HG02852 (cell line): ENCODE measurements at regions not wholly inside any gene's neighbourhood (a gene's known extent, or its start where the extent isn't known, plus 50 kb on each side); places are given as distances from the start of the nearest gene placed in this dataset.
"Not testable (repeated sequence)": the region's sequence is repeated elsewhere in the genome, so short reads cannot be mapped to it uniquely, and the experiment has no call there.

ENCODE experiments used
- ATAC-seq: cut with Tn5 transposase; IDR thresholded peaks from one replicate; pipeline ENCODE4 v1.9.1; 2021; ENCODE audit warnings: mild to moderate bottlenecking, moderate library complexity; ENCODE audit not compliant: unreplicated experiment

- no peak for ATAC-seq
Measured at GRCh38 chr20:53801609-53802370, 208.2 kb upstream of the ZNF217 start.

GRCh38 chr20:53800883-53801604 lies 207.4 kb upstream of the ZNF217 start:
- no peak for ATAC-seq

GRCh38 chr20:53800418-53800817 lies 206.8 kb upstream of the ZNF217 start:
- ATAC-seq = no peak

DNA sequence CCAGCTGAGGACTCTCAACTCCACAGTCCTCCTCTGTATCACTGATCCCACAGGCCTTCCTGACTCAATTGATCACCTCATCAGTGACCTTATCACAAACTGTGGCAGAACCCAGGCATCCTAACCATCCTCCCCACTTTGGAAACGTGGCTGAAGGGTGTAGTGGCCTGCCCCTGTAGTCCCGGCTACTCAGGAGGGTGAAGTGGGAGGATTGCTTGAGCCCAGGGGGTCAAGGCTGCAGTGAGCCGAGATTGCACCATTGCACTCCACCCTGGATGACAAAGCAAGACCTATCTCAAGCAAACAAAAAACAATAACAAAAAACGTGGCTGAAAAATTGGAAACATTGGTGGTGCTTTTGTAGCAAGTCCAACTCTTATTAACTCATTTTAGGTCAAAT lies 203.4 kb upstream of the ZNF217 start:
- no peak for ATAC-seq

DNA sequence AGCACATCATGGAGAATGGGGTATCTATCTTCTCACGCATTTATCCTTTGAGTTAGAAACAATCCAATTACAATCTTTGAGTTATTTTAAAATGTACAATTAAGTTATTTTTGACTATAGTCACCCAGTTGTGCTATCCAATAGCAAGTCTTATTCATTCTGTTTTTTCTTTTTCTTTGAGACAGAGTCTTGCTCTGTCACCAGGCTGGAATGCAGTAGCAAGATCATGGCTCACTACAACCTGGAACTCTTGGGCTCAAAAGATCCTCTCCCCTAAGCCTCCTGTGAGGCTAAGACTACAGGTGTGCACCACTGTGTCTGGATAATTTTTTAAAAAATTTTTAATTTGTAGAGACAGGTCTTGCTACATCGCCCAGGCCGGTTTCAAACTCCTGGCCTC lies 201.5 kb upstream of the ZNF217 start:
- ATAC-seq = no peak

GRCh38 chr20:53794529-53795115 lies 201.0 kb upstream of the ZNF217 start:
- ATAC-seq = no peak

GRCh38 chr20:53793783-53794383 lies 200.2 kb upstream of the ZNF217 start:
- ATAC-seq = no peak

GRCh38 chr20:53792946-53793536 lies 199.4 kb upstream of the ZNF217 start:
- ATAC-seq = no peak

GRCh38 chr20:53789989-53790675 lies 196.5 kb upstream of the ZNF217 start:
- no peak for ATAC-seq

DNA sequence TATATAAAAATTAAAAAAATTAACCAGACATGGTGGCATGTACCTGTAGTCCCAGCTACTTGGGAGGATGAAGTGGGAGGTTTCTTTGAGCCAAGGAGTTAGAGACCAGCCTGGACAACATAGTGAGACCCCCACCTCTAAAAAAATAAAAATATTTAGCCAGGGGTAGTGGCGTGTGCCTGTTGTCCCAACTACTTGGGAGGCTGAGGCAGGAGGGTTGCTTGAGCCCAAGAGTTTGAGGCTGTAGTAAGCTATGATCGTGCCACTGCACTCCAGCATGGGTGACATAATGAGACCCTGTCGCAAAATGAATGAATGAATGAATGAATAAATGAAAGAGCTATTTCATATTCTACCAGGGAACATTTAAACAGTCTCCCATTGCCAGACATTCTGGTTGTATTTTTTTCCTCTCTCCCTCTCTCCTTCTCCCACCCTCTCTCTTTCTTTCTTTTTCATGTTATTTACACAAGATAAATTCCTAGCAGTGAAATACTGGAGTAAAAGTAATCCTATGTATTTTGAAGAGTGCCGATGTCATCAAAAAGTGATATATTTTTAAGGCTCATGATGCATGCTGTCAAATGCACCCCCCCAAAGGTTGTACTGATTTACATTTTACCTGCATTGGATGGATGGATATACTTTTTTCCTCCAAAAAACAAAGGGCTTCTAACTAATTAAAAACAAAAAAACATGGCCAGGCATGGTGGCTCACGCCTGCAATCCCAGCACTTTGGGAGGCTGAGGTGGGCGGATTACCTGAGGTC lies 194.8 kb upstream of the ZNF217 start:
- ATAC-seq = no peak

- not testable (repeated sequence) for ATAC-seq
Measured at GRCh38 chr20:53787491-53787931, 193.9 kb upstream of the ZNF217 start.

- no peak for ATAC-seq
Measured at GRCh38 chr20:53786445-53787267, 193.0 kb upstream of the ZNF217 start.

DNA sequence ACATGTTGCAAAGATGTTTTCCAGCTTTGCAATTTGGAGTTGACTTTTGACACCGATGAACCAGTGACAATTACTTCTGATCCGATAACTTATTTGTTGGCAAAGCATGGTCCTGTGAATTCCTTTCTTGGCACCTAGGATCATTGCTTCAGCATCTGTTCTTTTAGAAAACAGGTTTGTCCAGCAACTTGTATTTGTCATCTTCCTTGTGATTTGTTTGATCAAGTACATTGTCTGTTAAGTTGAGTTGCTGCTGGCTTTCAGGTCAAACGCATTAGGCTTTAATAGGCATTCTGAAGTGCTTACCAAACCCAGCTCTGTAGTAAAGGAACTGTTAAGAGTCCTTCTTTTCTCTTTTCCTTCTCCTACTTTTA lies 192.4 kb upstream of the ZNF217 start:
- ATAC-seq = no peak

DNA sequence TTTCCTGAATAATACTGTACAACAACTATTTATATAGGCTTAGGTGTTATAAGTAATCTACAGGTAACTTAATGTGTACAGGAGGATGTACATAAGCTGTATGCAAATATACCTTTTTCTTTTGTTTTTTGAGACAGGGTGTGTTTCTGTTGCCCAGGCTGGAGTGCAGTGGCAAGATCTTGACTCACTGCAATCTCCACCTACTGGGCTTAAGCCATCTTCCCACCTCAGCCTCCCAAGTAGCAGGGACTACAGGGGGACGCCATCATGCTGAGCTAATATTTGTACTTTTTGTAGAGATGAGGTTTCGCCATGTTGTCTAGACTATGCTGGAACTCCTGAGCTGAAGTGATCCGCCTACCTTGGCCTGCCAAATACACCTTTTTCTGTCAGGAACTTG lies 191.7 kb upstream of the ZNF217 start:
- no peak for ATAC-seq

GRCh38 chr20:53783768-53784167 lies 190.1 kb upstream of the ZNF217 start:
- ATAC-seq = no peak

GRCh38 chr20:53782612-53783246 lies 189.1 kb upstream of the ZNF217 start:
- ATAC-seq = no peak

DNA sequence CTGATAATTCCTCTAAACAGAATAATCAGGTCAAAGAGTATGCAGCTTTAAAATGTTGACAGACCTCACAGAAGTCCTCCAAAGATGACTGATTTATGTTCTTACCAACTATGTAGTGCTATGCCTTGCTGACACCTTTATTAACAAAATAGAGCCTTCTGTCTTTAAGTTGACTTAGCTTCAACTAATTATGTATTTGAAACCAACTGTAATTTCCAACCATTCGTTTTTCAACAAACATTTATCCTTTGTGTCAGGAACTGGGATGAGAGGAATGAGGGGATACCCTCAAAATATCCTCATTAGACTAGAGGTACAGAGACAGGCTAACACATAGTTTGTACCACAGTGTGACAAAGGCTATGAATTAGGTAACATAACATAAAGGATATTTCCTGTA lies 186.2 kb upstream of the ZNF217 start:
- no peak for ATAC-seq

- ATAC-seq = no peak
Measured at GRCh38 chr20:53778736-53779135, 185.1 kb upstream of the ZNF217 start.
